ENCODE measurements at regions not wholly inside any gene's neighbourhood (a gene's known extent, or its start where the extent isn't known, plus 50 kb on each side); places are given as distances from the start of the nearest gene placed in this dataset.

GRCh38 chr10:10043083-10043482 lies 974.6 kb upstream of the CELF2 start:
- ATAC-seq, result no peak
- TF ChIP-seq ARNTL (CRISPR knock-in tag; IDR thresholded peaks at IDR 0.05; ENCODE audit: borderline replicate concordance, low read depth) (no peak), PATZ1 (CRISPR knock-in tag; IDR thresholded peaks at IDR 0.05; ENCODE audit: borderline replicate concordance) (no peak), GLIS3 (CRISPR knock-in tag; IDR thresholded peaks at IDR 0.05) (no peak), ZNF70 (CRISPR knock-in tag; IDR thresholded peaks at IDR 0.05) (no peak), ISL1 (CRISPR knock-in tag; IDR thresholded peaks at IDR 0.05) (no peak), CREB5 (CRISPR knock-in tag; IDR thresholded peaks at IDR 0.05; ENCODE audit: low read depth) (no peak), OSR1 (CRISPR knock-in tag; IDR thresholded peaks at IDR 0.05) (no peak), POU6F1 (CRISPR knock-in tag; IDR thresholded peaks at IDR 0.05; ENCODE audit: borderline replicate concordance, low read depth) (no peak), ZFP30 (CRISPR knock-in tag; IDR thresholded peaks at IDR 0.05) (no peak), SNAI2 (CRISPR knock-in tag; IDR thresholded peaks at IDR 0.05) (no peak)

GRCh38 chr10:10044922-10045764 lies 972.5 kb upstream of the CELF2 start:
- ATAC-seq, result no peak
- TF ChIP-seq CREB5 (CRISPR knock-in tag; IDR thresholded peaks at IDR 0.05; ENCODE audit: low read depth), result no peak
- TF ChIP-seq PATZ1 (CRISPR knock-in tag; IDR thresholded peaks at IDR 0.05; ENCODE audit: borderline replicate concordance), result no peak
- no peak for TF ChIP-seq OSR1 (CRISPR knock-in tag; IDR thresholded peaks at IDR 0.05)
- TF ChIP-seq ZNF70 (CRISPR knock-in tag; IDR thresholded peaks at IDR 0.05), result no peak
- TF ChIP-seq PPARA (CRISPR knock-in tag; IDR thresholded peaks at IDR 0.05; ENCODE audit: borderline replicate concordance), result no peak
- TF ChIP-seq ZNF565 (CRISPR knock-in tag; conservative IDR thresholded peaks at IDR 0.05; ENCODE audit: low read depth), result no peak
- no peak for TF ChIP-seq TOX (CRISPR knock-in tag; IDR thresholded peaks at IDR 0.05; ENCODE audit: borderline replicate concordance)
- TF ChIP-seq ZFP30 (CRISPR knock-in tag; IDR thresholded peaks at IDR 0.05), result no peak
- no peak for TF ChIP-seq CSDC2 (CRISPR knock-in tag; IDR thresholded peaks at IDR 0.05)
- no peak for TF ChIP-seq POU6F1 (CRISPR knock-in tag; IDR thresholded peaks at IDR 0.05; ENCODE audit: borderline replicate concordance, low read depth)
- TF ChIP-seq ZC3H10 (CRISPR knock-in tag; IDR thresholded peaks at IDR 0.05), result no peak
- TF ChIP-seq SNAI2 (CRISPR knock-in tag; IDR thresholded peaks at IDR 0.05), result no peak
- TF ChIP-seq RARB (CRISPR knock-in tag; IDR thresholded peaks at IDR 0.05), result no peak
- no peak for TF ChIP-seq ESRRG (CRISPR knock-in tag; IDR thresholded peaks at IDR 0.05)

GRCh38 chr10:10045765-10046028 lies 972.0 kb upstream of the CELF2 start:
- TF ChIP-seq ZNF565 (CRISPR knock-in tag; conservative IDR thresholded peaks at IDR 0.05; ENCODE audit: low read depth) (no peak), ISL1 (CRISPR knock-in tag; IDR thresholded peaks at IDR 0.05) (no peak), OSR1 (CRISPR knock-in tag; IDR thresholded peaks at IDR 0.05) (no peak), ZFP30 (CRISPR knock-in tag; IDR thresholded peaks at IDR 0.05) (no peak), RARB (CRISPR knock-in tag; IDR thresholded peaks at IDR 0.05) (no peak), GLIS3 (CRISPR knock-in tag; IDR thresholded peaks at IDR 0.05) (no peak), PATZ1 (CRISPR knock-in tag; IDR thresholded peaks at IDR 0.05; ENCODE audit: borderline replicate concordance) (no peak)
- ATAC-seq, result no peak
